Activated T-helper 1 cell treated with anti-CD3 and anti-CD28 coated beads, Interleukin-12 subunit alpha, Interleukin-12 subunit beta, Interleukin-2, Interleukin-4 antibody, amounts not matched to agents 30 ng/mL and 10 ng/mL and 1 ng/mL, durations not matched to agents 14 hours and 24 hours and 36 hours (primary cell): ENCODE measurements at regions not wholly inside any gene's neighbourhood (a gene's known extent, or its start where the extent isn't known, plus 50 kb on each side); places are given as distances from the start of the nearest gene placed in this dataset.

Experiments used
- DNase-seq: peaks from one replicate; pipeline ENCODE4 v3.0.0; 2021; ENCODE audit warnings: low spot score
- H3K27ac Mint-ChIP-seq: one replicate; pipeline ENCODE4 v1.8.0; 2021; ENCODE audit warnings: mild to moderate bottlenecking, mixed read lengths
- H3K27me3 Mint-ChIP-seq: one replicate; pipeline ENCODE4 v1.8.0; 2022; ENCODE audit warnings: mild to moderate bottlenecking, moderate library complexity, mixed read lengths; ENCODE audit not compliant: insufficient read depth
- H3K36me3 Mint-ChIP-seq: one replicate; pipeline ENCODE4 v1.8.0; 2021; ENCODE audit warnings: low read depth, mixed read lengths
- H3K4me1 Mint-ChIP-seq: one replicate; pipeline ENCODE4 v1.8.0; 2021; ENCODE audit warnings: low read depth, mixed read lengths
- H3K4me3 Mint-ChIP-seq: one replicate; pipeline ENCODE4 v1.8.0; 2021; ENCODE audit warnings: mild to moderate bottlenecking, moderate library complexity, mixed read lengths
- H3K9me3 Mint-ChIP-seq: one replicate; pipeline ENCODE4 v1.8.0; 2021; ENCODE audit warnings: mixed read lengths
- intact Hi-C: fragments of 100-400 bp; cut with micrococcal nuclease; formaldehyde crosslinking; loops from one replicate; pipeline ENCODE4 v1.15.1; 2024

DNA sequence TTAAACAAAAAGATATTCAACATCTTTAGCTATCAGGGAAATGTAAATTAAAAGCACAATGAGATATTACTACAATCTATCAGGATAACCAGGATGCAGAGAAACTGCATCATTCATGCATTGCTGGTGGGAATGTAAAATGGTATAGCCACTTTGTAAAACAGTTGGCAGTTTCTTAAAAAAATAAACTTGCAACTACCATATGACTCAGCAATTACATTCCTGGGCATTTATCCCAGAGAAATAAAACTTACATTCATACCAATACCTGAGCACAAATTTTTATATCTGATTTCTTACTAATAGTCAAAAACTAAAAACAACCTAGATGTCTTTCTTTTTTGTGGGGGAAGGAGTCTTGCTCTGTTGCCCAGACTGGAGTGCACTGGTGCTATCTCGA lies 190.3 kb upstream of the TAB2 start:
- intact Hi-C loops: no loop called here
- H3K36me3 Mint-ChIP-seq: peaks cover 55% of the 10 kb centered on the region

DNA sequence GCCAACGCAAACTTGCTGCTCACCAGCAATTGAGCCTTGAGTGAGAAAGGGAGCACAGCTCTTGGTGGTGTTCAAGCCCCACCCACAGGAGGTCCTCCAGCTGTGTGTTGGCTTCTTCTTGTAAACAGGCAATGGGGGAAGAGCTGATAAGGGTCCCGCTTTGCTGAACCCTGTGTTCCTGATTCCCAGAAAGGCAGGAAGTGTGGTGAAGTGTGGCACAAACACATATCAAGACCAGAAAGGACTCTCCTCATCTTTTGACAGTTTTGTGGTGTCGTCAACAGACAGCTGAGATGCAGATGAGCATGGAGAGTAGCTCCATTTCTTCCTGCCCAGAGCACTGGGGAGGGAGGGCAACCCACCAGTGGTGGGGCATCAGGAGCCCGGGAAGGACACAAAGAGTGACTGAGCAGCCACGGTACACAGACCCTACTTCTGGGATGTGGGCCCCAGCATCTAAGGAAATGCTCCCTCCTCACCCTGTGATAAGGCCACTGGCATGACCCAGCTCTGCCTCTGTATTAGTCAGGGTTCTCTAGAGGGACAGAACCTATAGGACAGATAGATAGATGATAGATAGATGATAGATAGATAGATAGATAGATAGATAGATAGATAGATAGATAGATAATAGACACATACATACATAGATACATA lies 188.9 kb upstream of the TAB2 start:
- Mint-ChIP-seq H3K27me3 (no peaks in the 10 kb centered on the region), H3K9me3 (peaks cover 24% of the 10 kb centered on the region), H3K27ac (peak overlapping the region; percentile 92), H3K36me3 (peaks cover 53% of the 10 kb centered on the region), H3K4me3 (peak overlapping the region; percentile 34), H3K4me1 (peaks cover 13% of the 10 kb centered on the region)
- peak; percentile 66 for DNase-seq
- intact Hi-C loops: loop anchor here (1.0 to 2.0 kb wide), 2 partner anchors 20 to 34 kb away; no protein-coding TSS in a partner anchor

More for the DNA sequence above, 190.3 kb upstream of the TAB2 start:
- Mint-ChIP-seq H3K9me3 (peaks cover 33% of the 10 kb centered on the region), H3K27ac (peak overlapping the region; percentile 92), H3K27me3 (no peaks in the 10 kb centered on the region), H3K4me1 (peaks cover 26% of the 10 kb centered on the region), H3K4me3 (peak overlapping the region; percentile 9)
- no peak for DNase-seq

DNA sequence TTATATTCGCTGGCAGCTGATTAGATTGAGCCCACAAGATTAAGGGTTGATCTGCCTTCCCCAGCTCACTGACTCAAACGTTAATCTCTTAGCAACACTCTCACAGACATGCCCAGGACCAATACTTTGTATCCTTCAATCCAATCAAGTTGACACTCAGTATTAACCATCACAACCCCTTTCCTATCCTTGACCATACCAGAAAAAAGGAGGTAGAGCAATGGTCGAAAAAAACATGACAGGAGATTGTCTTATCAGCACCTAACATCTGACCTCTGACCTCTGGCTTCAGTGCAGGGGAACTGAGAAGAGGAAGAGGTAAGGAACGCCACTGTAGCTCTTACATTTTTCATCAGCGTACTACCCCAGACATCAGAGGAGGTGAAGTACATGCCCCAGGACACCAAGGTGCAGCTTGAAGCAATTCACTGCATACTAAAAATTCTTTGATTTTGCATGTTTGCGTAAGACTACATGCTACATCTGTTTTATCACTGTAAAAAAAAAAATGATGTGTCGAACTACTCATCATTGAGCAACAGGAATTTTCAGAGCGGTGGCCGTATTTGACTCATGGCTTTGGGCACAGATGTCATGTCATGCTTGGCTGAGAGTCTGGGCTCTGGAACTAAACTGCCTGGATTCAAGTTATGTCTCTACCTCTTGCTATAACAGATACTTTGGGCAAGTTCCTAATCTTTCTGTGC lies 188.0 kb upstream of the TAB2 start:
- no peaks in the 10 kb centered on the region for H3K27me3 Mint-ChIP-seq
- peaks cover 44% of the 10 kb centered on the region for H3K36me3 Mint-ChIP-seq
- intact Hi-C loops: loop anchor here (2.0 kb wide), 1 partner anchor 19 kb away; no protein-coding TSS in a partner anchor
- H3K9me3 Mint-ChIP-seq: peaks cover 15% of the 10 kb centered on the region
- no peak for DNase-seq
- H3K27ac Mint-ChIP-seq: peak overlapping the region; percentile 92
- H3K4me1 Mint-ChIP-seq: peaks cover 4% of the 10 kb centered on the region
- no peak overlapping the region for H3K4me3 Mint-ChIP-seq

DNA sequence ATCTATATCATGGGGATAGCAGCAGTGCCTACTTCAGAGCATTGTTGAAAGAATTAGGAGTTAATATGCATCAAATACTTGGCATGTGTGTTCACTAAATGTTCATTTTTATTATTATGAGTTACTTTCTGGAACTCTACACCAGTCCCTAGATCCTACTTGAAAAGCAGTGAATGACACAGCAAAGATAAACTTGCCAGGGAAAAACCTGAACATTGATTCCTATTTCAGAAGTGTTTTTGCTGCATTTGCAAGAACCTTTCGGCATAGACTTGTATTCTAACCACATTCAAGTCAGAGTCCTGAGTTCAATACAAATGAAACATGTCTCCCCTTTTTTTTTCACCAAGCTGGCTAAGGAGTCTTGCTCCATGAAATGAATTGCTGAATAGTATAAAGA lies 187.4 kb upstream of the TAB2 start:
- peaks cover 11% of the 10 kb centered on the region for H3K9me3 Mint-ChIP-seq
- H3K36me3 Mint-ChIP-seq: peaks cover 40% of the 10 kb centered on the region
- DNase-seq: no peak
- H3K27me3 Mint-ChIP-seq: no peaks in the 10 kb centered on the region
- intact Hi-C loops: no loop called here
- H3K4me3 Mint-ChIP-seq: no peak overlapping the region
- H3K27ac Mint-ChIP-seq: peak overlapping the region; percentile 92
- H3K4me1 Mint-ChIP-seq: no peaks in the 10 kb centered on the region

DNA sequence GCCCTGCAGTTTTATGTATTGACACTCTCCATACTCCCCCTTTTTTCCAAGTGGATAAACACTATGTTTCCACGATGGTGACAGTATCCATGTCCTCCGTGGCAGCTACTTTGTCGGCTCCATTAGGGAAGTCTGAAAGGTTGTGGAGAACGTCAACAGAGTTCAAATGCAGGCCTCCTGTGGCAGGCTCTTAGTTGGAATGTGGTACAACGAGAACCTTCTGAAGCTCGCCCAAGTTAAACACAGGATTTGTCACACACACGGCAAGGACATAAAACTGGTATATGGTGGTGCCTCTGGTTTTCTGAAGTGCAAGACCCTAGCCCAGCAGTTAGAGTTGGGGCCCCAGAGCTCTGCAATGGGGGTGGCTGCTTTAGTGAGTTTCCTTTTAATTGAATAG lies 187.0 kb upstream of the TAB2 start:
- DNase-seq: no peak
- Mint-ChIP-seq H3K27me3 (no peaks in the 10 kb centered on the region), H3K9me3 (peaks cover 7% of the 10 kb centered on the region), H3K4me1 (no peaks in the 10 kb centered on the region), H3K36me3 (peaks cover 36% of the 10 kb centered on the region), H3K27ac (peak overlapping the region; percentile 92), H3K4me3 (no peak overlapping the region)
- intact Hi-C loops: no loop called here

DNA sequence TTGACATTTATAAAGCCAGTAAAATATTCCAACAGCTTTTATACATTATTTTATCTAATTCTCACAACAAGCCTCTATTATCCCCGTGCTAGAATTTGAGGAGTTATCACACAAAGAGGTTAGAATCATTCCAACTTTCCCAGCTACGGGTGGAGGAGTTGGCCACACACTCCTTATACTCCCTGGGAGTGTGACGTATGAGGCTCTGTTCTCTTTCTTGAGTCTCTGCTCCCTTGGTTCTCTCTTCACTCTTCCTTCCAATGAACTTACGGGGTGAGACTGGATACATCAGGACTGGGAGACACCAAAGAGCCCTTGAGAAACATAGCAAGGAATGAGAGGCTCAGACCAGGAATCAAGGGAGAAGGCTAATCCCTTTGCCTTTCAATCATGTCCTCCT lies 185.6 kb upstream of the TAB2 start:
- no peak for DNase-seq
- Mint-ChIP-seq H3K36me3 (peaks cover 30% of the 10 kb centered on the region), H3K27me3 (no peaks in the 10 kb centered on the region), H3K4me1 (no peaks in the 10 kb centered on the region), H3K9me3 (peaks cover under 1% of the 10 kb centered on the region), H3K27ac (peak overlapping the region; percentile 92), H3K4me3 (peak overlapping the region; percentile 46)
- intact Hi-C loops: loop anchor here (1.0 kb wide), 1 partner anchor 9 kb away; no protein-coding TSS in a partner anchor

DNA sequence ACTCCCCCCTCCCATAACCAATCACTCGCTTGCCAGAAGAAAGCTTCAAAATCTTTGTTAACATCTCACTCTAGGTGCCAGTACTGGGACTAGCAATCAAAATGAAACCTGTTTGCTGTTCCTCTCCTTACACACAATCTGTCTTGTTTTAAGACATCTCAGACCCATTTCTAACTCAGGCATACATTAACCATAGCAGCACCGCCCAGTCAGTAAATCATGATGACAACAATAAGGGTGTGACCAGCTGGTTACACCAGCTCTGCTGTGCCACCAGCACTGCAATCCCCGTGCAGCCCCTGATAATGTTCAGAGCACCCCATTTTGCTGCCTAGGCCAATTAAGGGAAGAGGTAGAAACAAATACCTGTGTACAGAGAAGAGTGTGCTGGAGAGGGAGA lies 185.2 kb upstream of the TAB2 start:
- Mint-ChIP-seq H3K4me1 (no peaks in the 10 kb centered on the region), H3K36me3 (peaks cover 27% of the 10 kb centered on the region), H3K9me3 (no peaks in the 10 kb centered on the region), H3K4me3 (peak overlapping the region; percentile 46), H3K27ac (peak overlapping the region; percentile 92), H3K27me3 (no peaks in the 10 kb centered on the region)
- no peak for DNase-seq
- intact Hi-C loops: loop anchor here (1.0 kb wide), 1 partner anchor 9 kb away; no protein-coding TSS in a partner anchor

DNA sequence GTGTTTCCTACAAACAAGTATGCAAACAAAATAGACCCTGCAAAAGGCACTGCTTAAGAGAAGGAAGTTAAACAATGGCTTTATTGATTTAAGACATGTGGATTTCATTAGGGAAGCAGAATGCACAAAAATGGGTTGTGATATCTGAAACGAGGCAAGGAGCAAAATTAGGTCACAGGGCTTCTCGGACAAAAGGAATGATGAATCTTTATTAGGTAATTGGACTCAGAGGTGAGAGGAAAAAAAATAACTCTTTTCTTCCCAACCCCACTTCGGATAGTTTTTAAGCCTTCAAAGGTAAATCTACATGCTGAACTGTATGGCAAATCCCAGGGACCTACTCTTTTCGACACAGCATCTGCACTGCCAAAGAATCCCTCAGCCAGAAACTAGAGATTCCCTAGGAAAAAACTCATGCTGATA lies 183.0 kb upstream of the TAB2 start:
- intact Hi-C loops: no loop called here

DNA sequence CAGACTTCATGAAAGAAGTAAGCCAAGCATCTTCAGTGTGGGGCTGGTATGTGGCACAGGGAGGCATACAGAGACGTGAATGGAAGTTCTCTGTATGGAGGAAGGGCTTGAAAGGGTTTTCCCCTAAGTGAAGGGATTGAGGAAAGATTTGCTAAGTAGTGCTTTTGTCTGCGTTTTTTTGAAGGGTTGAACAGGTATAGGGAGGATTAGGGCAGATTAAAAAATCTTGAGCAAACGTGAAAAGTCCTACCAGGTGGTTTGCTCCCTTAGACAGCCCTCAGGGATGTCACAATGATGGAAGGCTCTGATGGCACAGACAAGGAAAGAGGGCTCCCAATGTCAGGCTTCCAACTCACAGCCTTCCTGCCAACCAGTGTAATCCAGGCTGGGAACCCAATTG lies 181.7 kb upstream of the TAB2 start:
- Mint-ChIP-seq H3K27ac (no peak overlapping the region), H3K4me3 (no peak overlapping the region), H3K27me3 (no peaks in the 10 kb centered on the region), H3K36me3 (peaks cover 13% of the 10 kb centered on the region), H3K9me3 (no peaks in the 10 kb centered on the region), H3K4me1 (peaks cover 31% of the 10 kb centered on the region)
- intact Hi-C loops: no loop called here
- no peak for DNase-seq

More for the DNA sequence above, 183.0 kb upstream of the TAB2 start:
- H3K36me3 Mint-ChIP-seq: peaks cover 20% of the 10 kb centered on the region
- DNase-seq: no peak
- H3K4me3 Mint-ChIP-seq: no peak overlapping the region
- no peak overlapping the region for H3K27ac Mint-ChIP-seq
- no peaks in the 10 kb centered on the region for H3K27me3 Mint-ChIP-seq
- peaks cover 18% of the 10 kb centered on the region for H3K4me1 Mint-ChIP-seq
- no peaks in the 10 kb centered on the region for H3K9me3 Mint-ChIP-seq

DNA sequence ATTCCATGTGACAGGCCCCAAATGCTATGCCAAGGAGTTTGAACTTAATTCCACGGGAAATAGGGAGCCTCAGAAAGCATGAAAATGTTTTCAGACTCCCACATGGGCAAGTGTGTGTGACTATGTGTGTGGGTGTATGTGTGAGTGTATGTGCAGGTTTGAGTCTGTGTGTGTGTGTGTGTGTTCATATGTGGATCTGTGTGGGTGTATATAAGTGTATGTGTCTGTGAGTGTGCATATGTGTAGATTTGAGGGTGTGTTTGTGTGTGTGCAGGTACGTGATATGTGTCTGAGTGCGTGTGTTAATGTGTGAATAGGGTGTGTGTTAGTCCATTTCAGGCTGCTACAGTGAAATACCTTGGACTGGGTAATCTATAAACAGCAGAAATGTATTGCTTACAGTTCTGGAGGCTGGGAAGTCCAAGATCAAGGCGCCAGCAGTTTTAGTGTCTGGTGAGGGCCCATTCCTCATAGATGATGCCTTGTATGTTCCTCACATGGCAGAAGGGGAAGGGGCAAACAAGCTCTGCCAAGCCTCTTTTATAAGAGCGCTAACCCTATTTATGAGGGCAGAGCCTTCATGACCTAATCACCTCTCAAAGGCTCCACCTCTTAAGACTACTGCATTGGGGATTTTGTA lies 181.1 kb upstream of the TAB2 start:
- Mint-ChIP-seq H3K27ac (no peak overlapping the region), H3K36me3 (peaks cover 13% of the 10 kb centered on the region), H3K4me3 (no peak overlapping the region), H3K27me3 (no peaks in the 10 kb centered on the region), H3K4me1 (peaks cover 37% of the 10 kb centered on the region), H3K9me3 (no peaks in the 10 kb centered on the region)
- intact Hi-C loops: no loop called here
- DNase-seq: no peak

DNA sequence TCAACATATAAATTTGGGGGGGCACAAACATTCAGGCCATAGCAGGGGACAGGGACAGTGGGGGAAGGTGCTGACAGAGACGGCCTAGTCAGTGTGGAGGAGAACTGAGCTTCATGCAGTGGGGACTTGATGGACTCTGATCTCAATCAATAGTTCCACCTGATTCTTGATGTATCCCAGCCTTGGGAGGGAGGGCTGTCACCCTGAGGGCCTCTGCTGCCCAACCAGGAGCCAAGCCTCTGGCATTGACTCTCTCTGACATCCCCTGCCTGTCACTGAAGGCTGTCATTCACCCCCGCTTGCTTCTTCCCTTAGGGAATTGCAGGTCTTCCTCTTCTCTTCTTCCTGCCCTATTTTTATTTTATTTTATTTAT lies 180.6 kb upstream of the TAB2 start:
- no peak overlapping the region for H3K4me3 Mint-ChIP-seq
- no peaks in the 10 kb centered on the region for H3K27me3 Mint-ChIP-seq
- no peak overlapping the region for H3K27ac Mint-ChIP-seq
- peaks cover 1% of the 10 kb centered on the region for H3K9me3 Mint-ChIP-seq
- intact Hi-C loops: no loop called here
- peaks cover 42% of the 10 kb centered on the region for H3K4me1 Mint-ChIP-seq
- peaks cover 11% of the 10 kb centered on the region for H3K36me3 Mint-ChIP-seq
- no peak for DNase-seq

DNA sequence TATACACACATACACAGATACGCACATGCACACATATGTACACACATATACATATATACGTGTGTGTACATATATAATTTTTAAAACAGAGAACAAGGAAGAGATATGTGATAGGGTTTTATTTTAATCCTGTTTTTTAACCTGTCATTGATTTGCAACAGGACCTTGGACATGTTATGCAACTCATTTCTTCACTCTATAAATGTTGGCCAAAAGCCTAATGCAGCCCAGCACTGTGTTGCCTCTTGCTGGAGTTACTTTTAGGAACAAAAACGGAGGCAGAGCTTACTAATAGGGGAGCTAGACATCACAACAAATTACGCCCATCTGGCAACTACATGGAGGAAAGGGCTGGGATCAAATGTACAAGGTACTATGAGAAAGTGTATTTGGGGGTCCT lies 179.9 kb upstream of the TAB2 start:
- intact Hi-C loops: no loop called here
- Mint-ChIP-seq H3K27ac (peak overlapping the region; percentile 98), H3K4me3 (no peak overlapping the region), H3K4me1 (peaks cover 48% of the 10 kb centered on the region), H3K27me3 (no peaks in the 10 kb centered on the region), H3K9me3 (peaks cover 7% of the 10 kb centered on the region), H3K36me3 (peaks cover 7% of the 10 kb centered on the region)
- no peak for DNase-seq

DNA sequence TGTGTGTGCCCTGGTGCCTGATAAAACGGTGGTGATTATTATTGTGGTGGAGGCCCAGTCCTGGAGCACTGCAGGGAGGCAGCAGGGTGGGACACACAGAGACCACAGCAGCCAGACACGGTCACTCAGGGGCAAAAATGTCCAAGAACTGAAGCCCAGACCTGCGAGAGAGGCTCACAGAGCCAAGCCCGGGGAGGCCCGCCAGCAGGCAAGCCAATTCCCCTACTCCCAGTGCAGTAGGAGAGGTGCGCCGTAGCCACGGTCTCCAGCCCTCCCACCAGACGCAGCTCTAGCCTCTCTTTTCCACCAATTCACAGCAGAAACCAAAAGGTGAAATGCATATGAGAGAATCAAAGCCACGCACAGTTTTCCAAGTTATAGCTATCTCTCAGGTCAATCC lies 179.4 kb upstream of the TAB2 start:
- DNase-seq: no peak
- intact Hi-C loops: no loop called here
- H3K27me3 Mint-ChIP-seq: no peaks in the 10 kb centered on the region
- no peak overlapping the region for H3K4me3 Mint-ChIP-seq
- peak overlapping the region; percentile 98 for H3K27ac Mint-ChIP-seq
- H3K4me1 Mint-ChIP-seq: peaks cover 50% of the 10 kb centered on the region
- peaks cover 5% of the 10 kb centered on the region for H3K36me3 Mint-ChIP-seq
- H3K9me3 Mint-ChIP-seq: peaks cover 10% of the 10 kb centered on the region
